ENCODE measurements at regions not wholly inside any gene's neighbourhood (a gene's known extent, or its start where the extent isn't known, plus 50 kb on each side); places are given as distances from the start of the nearest gene placed in this dataset.

DNA sequence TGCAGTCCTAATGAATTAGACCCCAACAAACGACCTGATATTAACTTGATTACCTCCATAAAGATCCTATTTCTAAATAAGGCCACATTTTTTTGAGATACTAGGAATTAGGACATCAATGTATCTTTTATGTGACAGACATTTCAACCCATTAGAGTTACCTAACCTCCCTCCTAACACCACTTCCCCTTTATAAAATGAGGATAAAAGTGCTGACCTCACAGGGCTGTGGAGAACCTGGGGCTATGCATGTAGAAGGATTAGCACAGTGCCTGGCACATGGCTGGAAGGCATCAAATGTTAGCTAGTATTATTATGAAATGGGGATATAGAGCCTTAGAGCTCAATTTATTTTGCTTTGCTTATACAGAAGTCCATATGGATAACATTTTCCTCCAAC lies 53.5 kb upstream of the LRRN1 start:
- no peak overlapping the region for H3K4me3 Mint-ChIP-seq
- no peaks in the 10 kb centered on the region for H3K36me3 Mint-ChIP-seq (ENCODE audit: low read depth)
- no peaks in the 10 kb centered on the region for H3K27me3 Mint-ChIP-seq
- no peaks in the 10 kb centered on the region for H3K9me3 Mint-ChIP-seq
- no peak overlapping the region for H3K27ac Mint-ChIP-seq
- no peaks in the 10 kb centered on the region for H3K4me1 Mint-ChIP-seq (ENCODE audit: low read depth)
- DNase-seq, result no peak

DNA sequence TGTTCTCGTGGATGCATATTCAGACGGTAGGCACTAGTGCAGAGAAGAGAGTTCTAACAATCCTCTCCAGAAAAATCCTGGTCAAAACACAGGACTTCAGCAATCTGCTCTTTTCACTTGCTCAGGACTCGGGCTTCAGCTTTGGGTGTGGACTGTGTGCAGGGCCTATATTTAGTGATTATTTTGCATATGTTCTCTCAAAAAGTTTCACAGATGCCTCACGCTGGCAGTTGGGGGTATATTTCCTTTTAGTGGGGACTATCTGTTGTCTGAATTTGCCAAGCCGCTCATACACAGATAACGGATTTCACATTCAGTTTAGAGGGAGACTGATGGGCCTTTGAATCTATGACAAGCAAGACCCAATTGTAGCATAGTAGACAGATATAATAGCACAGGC lies 54.4 kb upstream of the LRRN1 start:
- no peaks in the 10 kb centered on the region for H3K36me3 Mint-ChIP-seq (ENCODE audit: low read depth)
- H3K27me3 Mint-ChIP-seq, result no peaks in the 10 kb centered on the region
- H3K4me1 Mint-ChIP-seq (ENCODE audit: low read depth), result no peaks in the 10 kb centered on the region
- no peak overlapping the region for H3K27ac Mint-ChIP-seq
- H3K4me3 Mint-ChIP-seq, result no peak overlapping the region
- no peaks in the 10 kb centered on the region for H3K9me3 Mint-ChIP-seq
- no peak for DNase-seq

DNA sequence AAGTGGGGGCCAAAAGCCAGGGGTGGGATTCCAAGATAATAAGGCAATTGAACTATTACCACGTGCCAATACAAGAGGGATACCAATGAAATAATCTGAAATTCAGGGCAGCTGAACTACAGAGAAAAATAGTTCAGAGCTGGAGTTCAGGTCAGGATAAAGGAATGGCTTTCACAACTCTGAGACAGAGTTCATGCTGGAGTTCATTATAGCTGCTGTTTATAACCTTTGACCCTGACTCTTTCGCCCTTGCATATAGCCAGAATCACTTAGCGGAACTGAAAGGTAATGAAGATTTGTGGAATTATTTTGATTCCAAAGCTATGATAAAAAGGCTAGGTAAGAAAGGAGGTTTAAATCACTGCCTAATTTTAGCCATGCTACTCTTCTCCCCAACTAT lies 55.5 kb upstream of the LRRN1 start:
- H3K4me3 Mint-ChIP-seq, result no peak overlapping the region
- no peak overlapping the region for H3K27ac Mint-ChIP-seq
- H3K36me3 Mint-ChIP-seq (ENCODE audit: low read depth), result no peaks in the 10 kb centered on the region
- H3K9me3 Mint-ChIP-seq, result no peaks in the 10 kb centered on the region
- DNase-seq, result no peak
- no peaks in the 10 kb centered on the region for H3K27me3 Mint-ChIP-seq
- no peaks in the 10 kb centered on the region for H3K4me1 Mint-ChIP-seq (ENCODE audit: low read depth)

GRCh38 chr3:3740061-3740460 lies 59.2 kb upstream of the LRRN1 start:
- DNase-seq, result no peak
- Mint-ChIP-seq H3K27me3 (no peaks in the 10 kb centered on the region), H3K9me3 (no peaks in the 10 kb centered on the region), H3K4me3 (no peak overlapping the region), H3K36me3 (ENCODE audit: low read depth) (no peaks in the 10 kb centered on the region), H3K4me1 (ENCODE audit: low read depth) (no peaks in the 10 kb centered on the region), H3K27ac (no peak overlapping the region)

- H3K9me3 Mint-ChIP-seq, result no peaks in the 10 kb centered on the region
- H3K36me3 Mint-ChIP-seq (ENCODE audit: low read depth), result no peaks in the 10 kb centered on the region
- no peak overlapping the region for H3K4me3 Mint-ChIP-seq
- no peak for DNase-seq
- H3K4me1 Mint-ChIP-seq (ENCODE audit: low read depth), result no peaks in the 10 kb centered on the region
- no peaks in the 10 kb centered on the region for H3K27me3 Mint-ChIP-seq
- H3K27ac Mint-ChIP-seq, result no peak overlapping the region
Measured at GRCh38 chr3:3739330-3740060, 59.7 kb upstream of the LRRN1 start.

DNA sequence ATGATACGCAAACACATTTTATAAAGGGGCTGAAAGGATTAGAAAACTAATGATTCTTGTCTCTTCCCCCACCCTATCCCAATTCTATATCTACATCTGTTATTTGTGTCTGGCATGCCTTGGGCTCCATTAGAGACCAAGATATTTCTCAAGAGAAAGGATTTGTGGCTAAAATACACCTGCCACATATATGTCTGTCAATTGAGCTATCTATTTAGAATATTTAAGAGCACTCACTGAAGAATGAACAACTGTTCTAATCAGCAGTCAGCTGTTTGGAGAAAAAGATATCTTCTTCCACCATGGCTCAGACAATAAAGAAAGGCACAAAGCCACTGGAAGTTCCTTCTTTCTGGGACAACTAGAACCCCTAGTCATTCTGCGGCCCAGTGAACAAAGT lies 61.7 kb upstream of the LRRN1 start:
- Mint-ChIP-seq H3K4me3 (no peak overlapping the region), H3K36me3 (ENCODE audit: low read depth) (no peaks in the 10 kb centered on the region), H3K27ac (no peak overlapping the region), H3K4me1 (ENCODE audit: low read depth) (no peaks in the 10 kb centered on the region), H3K27me3 (no peaks in the 10 kb centered on the region), H3K9me3 (no peaks in the 10 kb centered on the region)
- DNase-seq, result no peak

DNA sequence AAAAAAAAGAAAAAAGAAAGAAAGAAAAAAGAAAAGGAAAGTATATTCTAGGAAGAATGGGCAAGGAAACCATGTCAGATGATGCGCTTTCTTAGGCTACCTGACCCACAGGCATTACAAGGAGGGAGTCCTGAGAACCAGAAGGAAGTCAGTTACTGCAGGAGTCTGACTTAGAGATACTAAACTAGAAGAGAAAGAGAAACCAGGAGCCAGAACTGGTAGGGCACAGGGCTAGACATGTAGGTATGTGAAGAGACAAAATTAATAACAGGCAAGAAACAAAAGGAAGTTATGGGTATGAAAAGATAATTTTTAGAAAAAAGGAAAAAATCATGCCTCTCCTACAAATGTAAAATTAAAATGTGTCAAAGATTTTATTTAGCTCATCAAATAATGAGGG lies 63.3 kb upstream of the LRRN1 start:
- Mint-ChIP-seq H3K4me3 (no peak overlapping the region), H3K4me1 (ENCODE audit: low read depth) (no peaks in the 10 kb centered on the region), H3K36me3 (ENCODE audit: low read depth) (no peaks in the 10 kb centered on the region), H3K27me3 (no peaks in the 10 kb centered on the region), H3K27ac (no peak overlapping the region), H3K9me3 (no peaks in the 10 kb centered on the region)
- DNase-seq, result no peak

DNA sequence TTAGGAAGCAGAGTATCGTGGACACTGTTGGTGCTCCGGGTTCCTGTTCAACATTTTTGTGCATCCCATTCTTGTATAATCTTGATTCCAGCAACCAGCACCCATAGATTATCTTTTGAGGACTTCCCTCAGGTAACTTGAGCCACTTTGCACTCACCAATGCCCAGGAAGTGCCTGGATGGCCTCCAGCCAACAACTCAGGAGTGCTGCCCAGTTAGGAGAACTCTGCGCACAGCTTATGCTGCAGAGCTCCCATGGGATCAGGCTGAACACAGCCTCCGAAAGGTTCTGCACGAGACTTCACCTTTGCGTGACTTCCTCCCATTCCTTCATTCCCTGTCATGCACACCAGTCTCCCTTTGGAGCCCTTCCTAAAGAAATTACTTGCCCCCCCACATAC lies 64.3 kb upstream of the LRRN1 start:
- Mint-ChIP-seq H3K9me3 (no peaks in the 10 kb centered on the region), H3K27ac (no peak overlapping the region), H3K27me3 (no peaks in the 10 kb centered on the region), H3K4me1 (ENCODE audit: low read depth) (no peaks in the 10 kb centered on the region), H3K36me3 (ENCODE audit: low read depth) (no peaks in the 10 kb centered on the region), H3K4me3 (no peak overlapping the region)
- DNase-seq, result no peak

DNA sequence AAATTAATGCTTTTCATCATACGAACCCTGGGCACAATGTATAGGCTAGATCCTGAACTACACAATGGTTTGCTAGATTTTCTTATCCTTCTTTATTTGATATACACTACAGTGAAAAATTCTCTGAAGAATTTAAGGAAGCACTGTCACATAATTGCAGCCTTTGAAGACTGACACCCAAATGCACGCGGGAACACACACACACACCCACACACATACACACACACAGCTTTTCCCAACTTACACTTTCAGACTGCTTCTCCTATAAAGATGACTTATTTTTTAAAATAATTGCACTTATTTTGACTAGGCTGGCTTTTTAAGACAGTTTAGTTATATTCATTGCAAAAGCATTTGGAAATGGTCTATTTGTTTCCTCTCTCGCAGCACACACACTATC lies 70.0 kb upstream of the LRRN1 start:
- Mint-ChIP-seq H3K36me3 (ENCODE audit: low read depth) (no peaks in the 10 kb centered on the region), H3K4me1 (ENCODE audit: low read depth) (no peaks in the 10 kb centered on the region), H3K9me3 (no peaks in the 10 kb centered on the region), H3K27ac (no peak overlapping the region), H3K4me3 (no peak overlapping the region), H3K27me3 (no peaks in the 10 kb centered on the region)
- no peak for DNase-seq

- H3K36me3 Mint-ChIP-seq (ENCODE audit: low read depth), result no peaks in the 10 kb centered on the region
- H3K4me3 Mint-ChIP-seq, result no peak overlapping the region
- DNase-seq, result no peak
- H3K27ac Mint-ChIP-seq, result no peak overlapping the region
- no peaks in the 10 kb centered on the region for H3K4me1 Mint-ChIP-seq (ENCODE audit: low read depth)
- no peaks in the 10 kb centered on the region for H3K9me3 Mint-ChIP-seq
- no peaks in the 10 kb centered on the region for H3K27me3 Mint-ChIP-seq
Measured at GRCh38 chr3:3726549-3726948, 72.7 kb upstream of the LRRN1 start.

DNA sequence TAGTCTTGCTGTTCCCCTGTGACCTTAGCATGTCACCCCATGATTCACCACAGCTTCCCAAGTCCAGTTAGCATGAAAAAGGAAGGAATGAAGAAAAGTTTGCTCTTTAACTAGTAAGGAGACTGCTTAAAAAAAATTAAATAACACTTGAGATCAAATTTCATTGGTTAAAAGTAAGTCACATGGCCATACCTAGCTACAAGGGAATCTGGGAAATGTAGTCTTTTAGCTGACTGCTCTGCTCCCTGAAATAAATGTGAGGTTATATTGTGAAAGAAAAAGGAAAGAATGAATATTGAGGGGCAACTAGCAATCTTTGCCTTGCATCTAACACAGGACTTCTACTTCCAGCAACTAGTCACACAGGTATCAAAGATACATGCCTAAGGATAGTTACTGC lies 84.7 kb upstream of the LRRN1 start:
- Mint-ChIP-seq H3K4me3 (no peak overlapping the region), H3K27ac (no peak overlapping the region), H3K36me3 (ENCODE audit: low read depth) (no peaks in the 10 kb centered on the region), H3K4me1 (ENCODE audit: low read depth) (no peaks in the 10 kb centered on the region), H3K9me3 (peaks cover 5% of the 10 kb centered on the region), H3K27me3 (no peaks in the 10 kb centered on the region)
- DNase-seq, result no peak

DNA sequence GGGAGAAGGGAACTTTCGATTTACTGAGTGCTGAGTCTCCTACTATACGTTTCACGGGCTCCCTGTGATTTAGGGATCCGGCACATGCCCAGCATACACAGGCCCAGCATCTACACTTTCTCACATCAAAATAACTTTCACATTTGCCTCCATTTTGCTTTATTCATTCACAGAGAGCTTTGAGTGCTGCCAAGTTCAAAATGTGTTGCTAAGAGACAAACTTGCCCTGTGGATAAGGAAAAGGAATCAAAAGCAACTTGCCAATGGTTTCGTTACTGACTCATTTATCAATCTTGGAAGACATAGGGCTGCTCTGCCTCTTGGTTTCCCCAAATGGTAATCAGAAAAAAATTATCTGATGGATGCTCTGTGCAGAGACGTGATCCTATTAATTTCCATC lies 86.3 kb upstream of the LRRN1 start:
- no peaks in the 10 kb centered on the region for H3K4me1 Mint-ChIP-seq (ENCODE audit: low read depth)
- no peaks in the 10 kb centered on the region for H3K36me3 Mint-ChIP-seq (ENCODE audit: low read depth)
- H3K27ac Mint-ChIP-seq, result no peak overlapping the region
- H3K9me3 Mint-ChIP-seq, result peaks cover 2% of the 10 kb centered on the region
- H3K27me3 Mint-ChIP-seq, result no peaks in the 10 kb centered on the region
- DNase-seq, result no peak
- H3K4me3 Mint-ChIP-seq, result no peak overlapping the region

DNA sequence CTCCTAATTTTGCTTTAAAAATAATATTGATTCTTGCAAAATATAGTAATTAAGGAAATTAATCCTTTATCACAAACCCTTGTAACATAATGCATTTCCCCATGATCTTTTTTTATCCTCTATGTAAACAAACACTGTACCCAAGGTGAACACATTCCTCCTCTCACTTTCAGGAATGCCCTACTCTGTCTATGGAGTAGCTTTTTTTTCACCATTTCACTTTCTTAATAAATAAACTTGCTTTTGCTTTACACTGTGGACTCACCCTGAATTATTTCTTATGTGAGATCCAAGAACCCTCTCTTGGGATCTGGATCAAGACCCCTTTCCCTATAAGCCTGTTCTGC lies 90.5 kb upstream of the LRRN1 start:
- DNase-seq, result no peak
- Mint-ChIP-seq H3K27me3 (no peaks in the 10 kb centered on the region), H3K36me3 (ENCODE audit: low read depth) (no peaks in the 10 kb centered on the region), H3K4me1 (ENCODE audit: low read depth) (no peaks in the 10 kb centered on the region), H3K9me3 (no peaks in the 10 kb centered on the region), H3K4me3 (no peak overlapping the region), H3K27ac (no peak overlapping the region)

DNA sequence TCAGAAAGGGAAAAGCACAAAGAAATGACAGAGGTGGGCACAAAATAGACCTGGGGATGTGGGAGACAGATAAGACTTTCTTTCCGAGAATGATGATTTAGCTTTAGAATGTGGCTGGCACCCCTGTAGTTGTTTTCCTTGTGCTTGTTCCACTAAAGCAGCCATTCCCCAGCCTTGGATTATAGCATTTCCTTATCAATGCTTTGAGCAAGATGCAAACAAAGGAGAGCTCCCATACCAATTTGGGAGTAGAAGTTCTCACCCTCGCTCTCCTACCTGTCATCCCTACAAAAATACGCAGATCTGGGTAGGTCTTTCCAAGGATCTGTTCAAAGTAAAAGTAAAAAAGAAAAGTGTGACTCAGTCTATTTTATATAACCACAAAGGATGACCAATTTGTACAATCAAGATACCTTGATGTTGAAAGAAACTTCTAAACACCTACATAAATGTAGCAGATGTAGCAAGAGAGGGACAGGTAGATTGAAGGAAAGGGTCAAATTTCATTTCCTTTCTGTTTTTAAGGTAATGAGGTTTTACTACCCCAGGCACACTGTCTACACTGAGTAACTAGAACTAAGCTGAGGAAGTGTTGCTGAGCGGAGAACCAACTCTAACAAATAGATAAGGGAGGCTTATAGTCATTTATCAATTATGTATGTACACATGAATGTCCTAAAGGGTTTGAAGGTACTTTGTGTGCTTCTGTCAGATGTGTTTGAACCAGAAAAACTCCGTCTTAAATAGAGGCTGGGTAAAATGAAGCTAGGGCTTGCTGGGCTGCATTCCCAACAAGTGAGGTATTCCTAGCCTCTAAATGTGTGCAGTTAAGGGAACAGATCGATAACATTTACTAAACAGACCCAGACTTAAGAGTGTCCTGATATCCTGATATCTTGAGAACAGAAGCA lies 91.1 kb upstream of the LRRN1 start:
- H3K27me3 Mint-ChIP-seq, result no peaks in the 10 kb centered on the region
- no peak overlapping the region for H3K27ac Mint-ChIP-seq
- no peaks in the 10 kb centered on the region for H3K36me3 Mint-ChIP-seq (ENCODE audit: low read depth)
- no peak overlapping the region for H3K4me3 Mint-ChIP-seq
- no peaks in the 10 kb centered on the region for H3K4me1 Mint-ChIP-seq (ENCODE audit: low read depth)
- no peak for DNase-seq
- H3K9me3 Mint-ChIP-seq, result no peaks in the 10 kb centered on the region

GRCh38 chr3:3705090-3705775 lies 94.0 kb upstream of the LRRN1 start:
- no peaks in the 10 kb centered on the region for H3K9me3 Mint-ChIP-seq
- H3K36me3 Mint-ChIP-seq (ENCODE audit: low read depth), result no peaks in the 10 kb centered on the region
- no peaks in the 10 kb centered on the region for H3K27me3 Mint-ChIP-seq
- H3K4me1 Mint-ChIP-seq (ENCODE audit: low read depth), result no peaks in the 10 kb centered on the region
- no peak overlapping the region for H3K4me3 Mint-ChIP-seq
- no peak overlapping the region for H3K27ac Mint-ChIP-seq
- DNase-seq, result no peak
